HG03457 (cell line): ENCODE measurements at regions not wholly inside any gene's neighbourhood (a gene's known extent, or its start where the extent isn't known, plus 50 kb on each side); places are given as distances from the start of the nearest gene placed in this dataset.

Experiments
- ATAC-seq: cut with Tn5 transposase; IDR thresholded peaks from one replicate; pipeline ENCODE4 v1.9.1; 2021; ENCODE audit warnings: moderate number of reproducible peaks; ENCODE audit not compliant: unreplicated experiment

DNA sequence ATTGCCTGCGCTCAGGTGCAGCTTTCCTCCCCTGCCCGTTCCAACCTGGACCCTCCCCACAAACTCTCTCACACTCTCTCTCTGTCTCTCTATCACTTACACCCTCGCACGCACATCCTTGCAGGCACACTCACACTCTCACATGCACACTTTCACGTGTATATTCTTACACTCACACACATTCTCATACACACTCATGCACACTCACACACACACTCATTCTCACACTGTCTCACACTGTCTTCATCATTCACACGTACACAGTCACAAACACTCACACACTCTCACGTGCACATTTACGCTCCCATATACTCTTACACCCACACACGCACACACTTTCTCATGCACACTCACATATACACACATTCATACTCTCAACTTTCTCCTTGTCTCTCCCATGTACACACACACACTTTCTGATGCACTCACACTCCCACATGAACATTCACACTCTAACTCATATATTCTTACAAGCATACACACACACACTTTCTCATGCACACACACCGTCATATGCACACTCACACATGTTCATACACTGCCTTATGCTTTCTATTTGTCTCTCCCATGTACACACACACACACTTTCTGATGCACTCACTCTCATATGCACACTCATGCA is 229.3 kb downstream of the SNX18 start:
- no peak for ATAC-seq

- no peak for ATAC-seq
These were observed 228.8 kb downstream of the SNX18 start for GRCh38 chr5:54746346-54746745.

GRCh38 chr5:54745599-54745998 is 228.0 kb downstream of the SNX18 start:
- no peak for ATAC-seq

- ATAC-seq, result no peak
These were observed 226.6 kb downstream of the SNX18 start for GRCh38 chr5:54743997-54744788.

GRCh38 chr5:54743581-54743980 is 226.0 kb downstream of the SNX18 start:
- ATAC-seq, result no peak

DNA sequence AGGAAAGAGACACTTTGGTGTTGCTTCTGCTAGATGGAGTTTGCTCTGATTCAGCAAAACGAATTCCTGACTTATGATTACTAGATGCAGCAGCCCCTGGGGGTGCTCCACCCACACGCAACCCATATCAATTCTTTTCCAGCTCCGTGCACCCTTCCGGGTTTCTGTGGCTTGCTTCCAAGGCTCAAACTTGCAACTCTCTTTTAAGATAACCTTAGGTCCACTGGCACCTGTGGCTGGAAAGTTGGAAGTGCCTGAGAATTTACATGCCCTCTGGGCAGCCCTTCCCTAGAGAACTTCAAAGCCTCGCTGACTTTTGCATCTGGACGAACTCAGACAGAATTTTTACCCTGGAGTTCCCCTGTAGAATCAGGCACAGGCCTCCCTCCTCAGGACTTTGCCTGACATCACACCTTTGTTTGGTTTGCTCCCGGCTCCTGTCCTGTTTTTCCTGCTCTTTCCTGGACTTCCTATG is 224.9 kb downstream of the SNX18 start:
- ATAC-seq, result no peak

DNA sequence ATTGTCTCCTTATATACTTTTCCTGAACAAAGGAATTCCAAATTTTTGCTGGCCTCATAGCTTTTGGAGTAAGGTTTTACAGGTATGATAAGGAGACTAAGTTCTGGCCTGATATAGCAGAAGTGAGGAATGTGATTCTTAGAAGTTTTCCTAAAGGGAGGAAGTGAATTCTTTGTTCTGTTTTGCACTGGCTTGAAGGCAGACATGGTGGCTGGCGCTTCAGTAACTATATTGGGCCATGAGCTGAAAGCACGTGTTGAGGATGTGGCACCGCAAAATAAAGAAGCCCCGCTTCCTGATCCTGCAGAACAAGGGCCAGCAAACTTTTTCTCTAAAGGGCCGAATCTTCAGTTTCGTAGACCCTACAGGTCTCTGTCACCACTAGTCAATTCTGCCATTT is 224.2 kb downstream of the SNX18 start:
- ATAC-seq, result no peak

- no peak for ATAC-seq
These were observed 222.6 kb downstream of the SNX18 start for GRCh38 chr5:54740141-54740540.

GRCh38 chr5:54739371-54739770 is 221.8 kb downstream of the SNX18 start:
- ATAC-seq, result no peak

DNA sequence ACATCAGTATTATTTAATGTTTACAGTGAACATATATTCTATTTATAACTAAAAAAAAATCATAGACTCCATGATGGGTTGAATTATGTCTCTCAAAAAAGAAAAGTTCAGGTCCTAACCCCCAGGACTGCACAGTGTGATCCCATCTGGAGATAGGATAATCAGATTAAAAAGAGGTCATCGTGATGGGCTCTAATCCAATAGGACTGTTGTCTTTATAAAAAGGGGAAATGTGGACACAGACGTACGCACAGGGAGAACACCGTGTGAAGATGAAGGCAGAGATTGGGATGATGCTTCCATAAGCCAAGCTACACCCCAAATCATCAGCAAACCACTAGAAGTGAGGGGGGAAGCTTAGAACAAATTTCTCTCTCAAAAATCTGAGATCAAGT is 221.4 kb downstream of the SNX18 start:
- no peak for ATAC-seq

DNA sequence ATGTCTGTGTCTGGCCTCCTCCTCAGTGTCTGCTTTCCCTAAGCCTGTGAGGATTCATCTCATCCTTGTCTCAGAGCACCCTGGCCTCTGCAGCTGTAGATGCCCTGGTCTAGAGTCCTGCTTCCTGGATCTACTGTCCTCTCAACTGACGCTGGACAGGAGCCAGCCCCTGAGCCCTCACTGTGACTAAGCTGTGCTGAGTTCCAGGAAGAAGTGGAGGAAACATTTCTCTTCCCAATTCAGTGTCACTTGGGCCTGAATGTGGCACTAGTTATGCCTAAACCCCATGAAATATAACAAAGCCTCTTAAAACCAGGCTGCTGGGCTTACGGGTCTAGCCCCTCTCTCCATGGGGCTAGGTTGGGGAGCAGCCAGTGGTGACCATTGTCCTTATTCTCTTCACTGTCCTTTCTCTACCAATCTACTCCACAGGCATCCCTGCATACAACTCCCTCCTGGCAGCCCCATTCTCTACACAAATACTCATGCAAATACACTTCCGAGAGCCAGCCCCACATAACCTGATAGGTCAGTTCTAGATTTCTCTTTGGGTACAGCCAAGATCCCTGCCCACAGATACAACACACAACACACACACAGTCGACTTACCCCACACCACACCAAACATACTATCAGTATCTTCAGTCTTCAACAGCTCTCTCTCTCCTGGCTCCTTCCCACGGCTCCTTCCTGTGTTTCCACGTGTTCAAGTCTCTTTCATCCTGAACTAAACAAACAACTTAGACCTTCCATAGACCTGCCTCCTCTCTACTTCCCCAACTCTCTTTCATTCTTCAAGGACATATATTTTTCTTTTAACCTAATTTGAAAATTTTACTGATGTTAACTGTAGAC is 220.8 kb downstream of the SNX18 start:
- no peak for ATAC-seq

GRCh38 chr5:54736003-54736797 is 218.6 kb downstream of the SNX18 start:
- ATAC-seq, result no peak

DNA sequence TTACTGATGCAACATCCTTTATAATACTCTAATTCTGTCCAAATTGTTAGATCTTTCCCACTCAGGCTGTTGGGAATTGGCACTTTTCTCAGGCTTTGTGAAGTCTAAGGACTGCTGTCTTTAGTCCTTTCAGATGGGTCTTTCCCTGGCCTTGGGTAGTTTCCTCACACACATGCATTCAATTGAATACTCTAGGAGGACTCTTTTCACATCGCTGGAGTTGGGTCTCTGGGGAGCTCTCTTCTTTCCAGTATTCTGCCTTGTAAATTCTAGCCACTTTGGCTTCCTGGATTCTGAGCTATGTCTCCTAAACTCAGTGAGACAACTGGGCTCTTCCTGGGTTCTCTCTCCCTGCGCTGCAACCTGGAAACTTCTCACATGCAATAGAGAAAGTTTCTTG is 215.5 kb downstream of the SNX18 start:
- ATAC-seq, result no peak

- no peak for ATAC-seq
These were observed 214.5 kb downstream of the SNX18 start for GRCh38 chr5:54732108-54732507.

- ATAC-seq, result no peak
These were observed 211.0 kb downstream of the SNX18 start for GRCh38 chr5:54728588-54728915.

DNA sequence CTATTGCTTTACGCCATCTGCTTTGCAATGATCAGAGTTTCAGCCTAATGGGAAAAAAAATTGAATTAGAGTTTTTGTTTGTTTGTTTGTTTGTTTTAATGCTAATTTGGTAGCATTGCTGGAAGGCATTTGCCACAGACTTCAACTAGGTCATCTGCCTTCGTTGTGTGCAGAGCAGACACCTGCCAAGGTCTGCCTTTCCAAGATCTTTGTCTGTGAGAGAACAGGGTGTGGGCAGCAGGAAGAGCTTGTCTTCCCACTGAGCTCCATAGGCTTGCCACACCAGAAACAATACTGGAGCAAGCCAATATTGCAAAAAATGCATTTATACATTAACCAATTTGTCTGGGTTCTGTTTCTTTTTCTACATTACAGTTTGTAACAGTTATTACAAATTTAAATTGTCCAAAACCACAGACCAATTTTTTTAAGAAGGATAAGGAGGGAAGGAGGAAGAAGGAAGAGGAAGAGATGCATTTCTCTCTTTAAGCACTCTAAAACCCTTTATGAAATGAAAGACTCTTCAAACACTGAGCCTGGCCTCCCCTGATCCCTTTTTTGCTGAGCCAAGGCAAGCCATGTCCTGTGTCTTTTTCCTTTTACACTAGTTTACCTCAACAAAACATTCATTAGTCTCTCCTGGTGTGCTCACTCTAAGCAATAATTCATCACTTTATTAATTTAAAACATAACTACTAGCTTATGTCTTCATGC is 210.5 kb downstream of the SNX18 start:
- no peak for ATAC-seq

DNA sequence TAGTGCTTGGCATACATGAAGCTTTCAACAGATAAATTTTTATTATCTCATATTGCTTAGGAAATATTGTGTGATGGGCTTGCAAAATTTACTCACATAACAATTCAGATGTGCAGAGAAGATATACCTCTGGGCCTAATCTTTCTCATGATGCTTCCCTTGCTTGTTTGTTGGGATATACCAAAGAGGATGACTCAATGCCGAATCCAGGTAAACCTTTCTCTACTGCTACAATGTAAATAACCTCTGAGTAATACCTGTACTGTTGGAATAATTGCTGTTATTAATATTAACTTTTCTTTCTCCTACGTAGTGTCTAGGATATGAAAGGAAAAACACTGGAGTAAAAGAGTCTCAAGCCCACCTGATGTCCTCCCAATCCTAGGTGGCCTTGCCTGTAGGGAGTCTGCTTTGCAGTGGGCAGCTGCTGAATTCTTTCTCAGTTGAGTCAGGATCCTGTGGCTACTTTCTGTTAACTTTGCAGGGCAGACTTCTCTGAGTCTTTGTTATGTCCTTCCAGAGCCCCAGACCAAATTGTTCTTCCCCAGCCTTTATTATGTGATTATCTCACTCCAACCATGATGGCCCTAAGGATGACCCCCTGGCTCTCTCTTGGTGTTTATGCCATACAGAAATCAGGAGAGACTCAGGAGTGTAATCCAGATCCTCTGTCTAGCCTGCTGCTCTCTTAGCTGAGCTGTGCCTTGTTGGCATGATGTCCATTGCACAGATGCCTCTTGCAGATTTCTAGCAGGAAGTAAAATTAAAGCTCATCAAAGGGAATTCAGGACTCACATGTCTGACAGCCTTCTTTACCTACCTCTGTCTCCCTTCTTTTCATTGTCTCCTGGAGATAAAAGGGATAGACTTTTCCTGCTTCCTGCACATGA is 208.1 kb downstream of the SNX18 start:
- no peak for ATAC-seq

DNA sequence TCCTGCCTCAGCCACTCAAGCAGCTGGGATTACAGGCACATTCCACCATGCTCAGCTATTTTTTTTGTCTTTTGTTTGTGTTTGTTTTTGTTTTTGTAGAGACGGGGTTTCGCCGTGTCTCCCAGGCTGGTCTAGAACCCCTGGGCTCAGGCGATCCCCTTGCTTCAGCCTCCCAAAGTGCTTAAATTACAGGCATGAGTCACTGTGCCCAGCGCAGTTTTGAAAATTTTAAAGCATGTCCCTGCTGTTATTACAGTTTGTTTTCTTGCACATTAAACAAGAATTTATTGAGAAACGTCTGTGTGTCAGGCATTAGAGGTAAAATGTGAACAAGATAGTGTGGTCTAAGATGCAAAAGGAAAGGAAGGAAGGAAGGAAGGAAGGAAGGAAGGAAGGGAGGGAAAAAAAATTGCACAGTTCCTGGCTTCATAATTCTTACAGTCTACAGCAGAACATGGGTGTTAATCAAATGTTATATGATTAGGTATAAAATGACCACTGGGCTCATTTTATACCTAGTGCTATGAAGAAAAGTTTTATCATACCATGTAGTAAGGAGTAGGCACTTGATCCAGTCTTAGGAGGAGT is 205.4 kb downstream of the SNX18 start:
- no peak for ATAC-seq
